ENCODE measurements at regions not wholly inside any gene's neighbourhood (a gene's known extent, or its start where the extent isn't known, plus 50 kb on each side); places are given as distances from the start of the nearest gene placed in this dataset.

DNA sequence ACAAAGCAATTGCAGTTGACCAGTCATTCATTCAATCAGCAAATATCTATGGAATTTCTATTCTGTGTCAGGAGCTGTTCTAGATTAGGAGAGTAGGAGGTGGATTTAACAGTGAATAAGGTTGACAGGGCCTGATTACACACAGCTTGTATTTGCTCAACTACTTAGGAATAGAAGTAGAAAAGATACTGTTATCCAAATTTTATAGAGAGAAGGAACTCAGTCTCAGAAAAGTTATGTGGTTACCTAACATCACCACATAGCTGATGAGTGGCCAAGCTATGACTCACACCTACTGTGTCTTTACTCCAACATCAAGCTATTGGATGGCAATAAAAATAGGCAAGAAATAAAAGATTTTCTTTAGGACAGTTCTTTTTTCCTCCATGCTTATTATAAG, 374.8 kb downstream of the RMST start:
- Histone ChIP-seq H3K27ac (ENCODE audit: low read length in 2 of 2) (no peak overlapping the region), H3K4me1 (ENCODE audit: control insufficient read depth in 2 of 2, insufficient read depth in 2 of 2, low read length in 2 of 2) (no peaks in the 10 kb centered on the region), H3K9ac (ENCODE audit: low read length) (no peak overlapping the region), H3K27me3 (replicated peaks in 1 of 4; ENCODE audit: control extremely low read depth in 1 of 4, control insufficient read depth in 3 of 4, insufficient read depth in 4 of 4, low read length in 3 of 4) (no peaks in the 10 kb centered on the region), H4K20me1 (ENCODE audit: control insufficient read depth, insufficient read depth, low read length, poor library complexity, severe bottlenecking) (no peaks in the 10 kb centered on the region), H3K36me3 (replicated peaks in 1 of 2; ENCODE audit: control extremely low read depth in 1 of 2, control insufficient read depth in 1 of 2, extremely low read depth in 1 of 2, insufficient read depth in 2 of 2, low read length in 1 of 2) (no peaks in the 10 kb centered on the region), H2AFZ (ENCODE audit: insufficient read depth, low read depth, low read length, poor library complexity, severe bottlenecking) (no peak overlapping the region), H3K4me3 (ENCODE audit: control extremely low read depth in 1 of 5, extremely low read depth in 1 of 5, insufficient read depth in 1 of 5, low read depth in 2 of 5, low read length in 4 of 5) (no peak overlapping the region), H3K4me2 (replicated peaks; ENCODE audit: low read depth, low read length, poor library complexity, severe bottlenecking) (no peak overlapping the region), H3K9me3 (ENCODE audit: control extremely low read depth in 1 of 3, control insufficient read depth in 2 of 3, insufficient read depth in 1 of 3, low read length in 2 of 3) (no peaks in the 10 kb centered on the region), H3K79me2 (ENCODE audit: control insufficient read depth, insufficient read depth, low read length) (no peaks in the 10 kb centered on the region)
- no peak for ATAC-seq (ENCODE audit: low read depth)
- ChIA-PET CTCF (no interaction called here), POLR2A (no interaction called here)
- no peak overlapping the region for H3K4me3 Mint-ChIP-seq
- no peaks in the 10 kb centered on the region for H3K9me3 Mint-ChIP-seq (ENCODE audit: insufficient read depth)
- no peak for TF ChIP-seq CTCF (IDR thresholded peaks at IDR 0.05)
- TF ChIP-seq EZH2 (IDR thresholded peaks at IDR 0.05; ENCODE audit: borderline replicate concordance, insufficient read depth, low read depth, low read length, poor library complexity, severe bottlenecking): no peak
- DNase-seq: no peak
- no peaks in the 10 kb centered on the region for H3K27me3 Mint-ChIP-seq
- intact Hi-C loops (cut with micrococcal nuclease): no loop called here
- H3K27ac Mint-ChIP-seq: no peak overlapping the region
- H3K4me1 Mint-ChIP-seq: no peaks in the 10 kb centered on the region

DNA sequence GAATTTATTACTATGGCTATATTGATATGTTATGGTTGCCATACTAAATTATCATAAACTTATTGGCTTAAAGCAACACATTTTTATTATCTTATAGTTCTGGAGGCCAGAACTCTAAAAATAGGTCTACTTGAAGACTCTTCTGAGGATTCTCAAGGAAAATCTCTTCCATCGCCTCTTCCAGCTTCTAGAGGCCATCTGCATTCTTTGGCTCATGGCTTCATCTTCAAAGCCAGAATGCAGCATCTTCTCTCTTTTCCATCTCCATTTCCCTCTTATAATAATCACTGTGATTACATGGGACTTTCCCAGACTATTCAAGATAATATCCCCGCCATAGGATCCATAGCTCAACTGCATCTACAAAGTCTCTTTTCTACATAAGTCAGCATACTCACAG, 385.4 kb downstream of the RMST start:
- H3K27me3 ChIP-seq (replicated peaks in 1 of 4; ENCODE audit: control extremely low read depth in 1 of 4, control insufficient read depth in 3 of 4, insufficient read depth in 4 of 4, low read length in 3 of 4): no peaks in the 10 kb centered on the region
- DNase-seq: no peak
- Mint-ChIP-seq H3K4me1 (no peaks in the 10 kb centered on the region), H3K27me3 (no peaks in the 10 kb centered on the region), H3K9me3 (ENCODE audit: insufficient read depth) (no peaks in the 10 kb centered on the region), H3K4me3 (no peak overlapping the region), H3K27ac (no peak overlapping the region)
- WGBS (ENCODE audit: insufficient coverage): 100% methylated on average over 1 of the region's 2 CpGs
- no peak for ATAC-seq (ENCODE audit: low read depth)
- H3K9me3 ChIP-seq (ENCODE audit: control extremely low read depth in 1 of 3, control insufficient read depth in 2 of 3, insufficient read depth in 1 of 3, low read length in 2 of 3): peaks cover 0 to 3% (median 0%) of the 10 kb centered on the region in 3 donors
- intact Hi-C loops (cut with micrococcal nuclease): no loop called here
- TF ChIP-seq EZH2 (IDR thresholded peaks at IDR 0.05; ENCODE audit: borderline replicate concordance, insufficient read depth, low read depth, low read length, poor library complexity, severe bottlenecking) (no peak), CTCF (IDR thresholded peaks at IDR 0.05) (no peak)
- H4K20me1 ChIP-seq (ENCODE audit: control insufficient read depth, insufficient read depth, low read length, poor library complexity, severe bottlenecking): no peaks in the 10 kb centered on the region
- no peak overlapping the region for H3K4me2 ChIP-seq (replicated peaks; ENCODE audit: low read depth, low read length, poor library complexity, severe bottlenecking)
- ChIA-PET POLR2A (no interaction called here), CTCF (no interaction called here)
- H2AFZ ChIP-seq (ENCODE audit: insufficient read depth, low read depth, low read length, poor library complexity, severe bottlenecking): no peak overlapping the region
- no peaks in the 10 kb centered on the region for H3K36me3 ChIP-seq (replicated peaks in 1 of 2; ENCODE audit: control extremely low read depth in 1 of 2, control insufficient read depth in 1 of 2, extremely low read depth in 1 of 2, insufficient read depth in 2 of 2, low read length in 1 of 2)
- H3K4me1 ChIP-seq (ENCODE audit: control insufficient read depth in 2 of 2, insufficient read depth in 2 of 2, low read length in 2 of 2): no peaks in the 10 kb centered on the region
- H3K9ac ChIP-seq (ENCODE audit: low read length): no peak overlapping the region
- no peak overlapping the region for H3K27ac ChIP-seq (ENCODE audit: low read length in 2 of 2)
- no peak overlapping the region for H3K4me3 ChIP-seq (ENCODE audit: control extremely low read depth in 1 of 5, extremely low read depth in 1 of 5, insufficient read depth in 1 of 5, low read depth in 2 of 5, low read length in 4 of 5)
- no peaks in the 10 kb centered on the region for H3K79me2 ChIP-seq (ENCODE audit: control insufficient read depth, insufficient read depth, low read length)
